Stimulated activated CD8-positive, alpha-beta memory T cell treated with anti-CD3 and anti-CD28 coated beads, Interleukin-7, amount 100 ng/mL, for 4 hours (primary cell): ENCODE measurements at regions not wholly inside any gene's neighbourhood (a gene's known extent, or its start where the extent isn't known, plus 50 kb on each side); places are given as distances from the start of the nearest gene placed in this dataset.
"Not testable (repeated sequence)": the region's sequence is repeated elsewhere in the genome, so short reads cannot be mapped to it uniquely, and the experiment has no call there.

Experiments used
- DNase-seq, 2 donors: peaks; one replicate each; pipeline ENCODE4 v3.0.0-alpha.2; 2020; ENCODE audit warnings: low read depth in 2 of 2

DNA sequence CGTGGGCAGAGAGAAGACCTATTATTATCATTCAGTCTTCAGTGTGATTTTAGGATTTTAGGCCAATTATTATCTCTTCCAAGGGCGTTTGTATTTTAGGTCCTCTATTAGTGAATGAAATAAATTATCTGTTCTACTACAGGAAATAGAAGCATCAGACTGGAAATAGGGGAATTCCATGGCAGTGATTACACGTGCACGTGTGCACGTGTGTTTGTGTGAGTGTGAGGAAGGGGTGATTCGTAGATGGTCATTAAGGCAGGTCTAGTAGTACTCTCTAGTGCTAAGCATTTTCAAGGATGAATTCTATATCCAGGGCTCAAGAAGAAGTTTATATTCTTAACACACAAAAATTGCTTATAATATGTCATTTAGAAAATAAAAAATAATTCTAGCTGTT, 623.2 kb downstream of the GATA3 start:
- DNase-seq = no peak

DNA sequence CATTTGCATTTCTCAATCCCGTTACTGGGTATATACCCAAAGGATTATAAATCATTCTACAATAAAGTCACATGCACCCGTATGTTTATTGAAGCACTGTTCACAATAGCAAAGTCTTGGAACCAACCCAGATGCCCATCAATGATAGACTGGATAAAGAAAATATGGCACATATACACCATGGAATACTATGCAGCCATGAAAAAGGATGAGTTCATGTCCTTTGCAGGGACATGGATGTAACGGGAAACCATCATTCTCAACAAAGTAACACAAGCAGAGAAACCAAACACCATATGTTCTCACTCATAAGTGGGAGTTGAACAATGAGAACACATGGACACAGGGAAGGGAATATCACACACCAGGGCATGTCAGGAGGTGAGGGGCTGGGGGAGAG, 630.4 kb downstream of the GATA3 start:
- DNase-seq = not testable (repeated sequence)

DNA sequence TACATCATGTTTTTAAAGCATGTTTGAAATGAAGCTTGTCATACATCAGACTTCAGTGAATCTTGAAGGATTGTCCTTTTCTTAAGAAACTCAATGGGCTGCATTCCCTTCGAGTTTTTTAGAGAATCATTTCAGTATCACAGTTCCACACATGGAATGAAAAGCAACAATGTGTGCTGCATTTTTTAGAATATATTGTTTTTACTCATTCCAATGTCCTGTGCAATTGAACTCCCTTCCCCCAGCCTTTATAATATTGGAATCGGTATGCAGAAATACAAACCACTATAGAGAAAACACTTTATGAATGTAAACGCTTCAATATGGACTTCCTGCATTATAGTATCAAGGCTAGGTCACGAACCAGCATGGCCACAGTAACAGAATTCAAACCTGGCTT, 634.4 kb downstream of the GATA3 start:
- no peak for DNase-seq

GRCh38 chr10:8691498-8692017, 637.1 kb downstream of the GATA3 start:
- no peak for DNase-seq

GRCh38 chr10:8693635-8694034, 639.1 kb downstream of the GATA3 start:
- DNase-seq = not testable (repeated sequence)

DNA sequence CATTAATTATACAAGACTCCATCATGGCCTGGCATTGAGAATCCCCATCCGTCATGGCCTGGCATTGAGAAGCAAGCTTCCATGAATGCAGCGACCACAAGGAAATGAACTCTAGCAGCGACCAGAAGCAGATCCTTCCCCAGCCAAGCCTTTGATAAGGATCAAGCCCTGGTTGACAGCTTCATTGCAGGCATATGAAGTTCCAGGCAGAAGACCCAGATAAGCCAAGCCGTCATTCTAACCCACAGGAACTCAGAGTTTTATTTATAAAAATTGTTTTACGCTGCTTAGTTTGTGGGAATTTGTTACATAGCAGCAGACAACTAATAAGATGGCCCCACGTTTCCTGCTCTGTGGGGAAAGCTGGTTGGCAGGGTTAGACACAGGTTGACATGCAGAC, 642.3 kb downstream of the GATA3 start:
- no peak for DNase-seq

DNA sequence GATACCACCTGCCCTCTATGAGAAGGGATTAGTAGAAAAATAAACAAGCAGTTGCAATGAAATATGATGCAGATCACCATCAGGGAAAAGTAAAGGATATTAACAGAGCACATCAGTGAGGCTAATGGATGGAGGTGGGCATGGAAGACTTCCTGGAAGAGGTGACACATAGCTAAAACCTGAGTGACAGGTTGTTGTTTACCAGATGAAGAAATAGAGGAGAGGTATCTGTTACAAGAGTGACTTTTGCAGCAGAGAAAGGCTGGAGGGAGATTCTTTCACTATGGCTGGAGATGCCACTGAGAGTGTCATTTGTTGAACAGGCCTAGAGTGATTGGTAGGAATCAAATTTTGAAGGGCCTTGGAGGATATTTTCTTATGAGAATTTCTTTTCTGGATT, 646.2 kb downstream of the GATA3 start:
- no peak for DNase-seq

- no peak for DNase-seq
Measured at GRCh38 chr10:8702181-8702580, 647.7 kb downstream of the GATA3 start.

DNA sequence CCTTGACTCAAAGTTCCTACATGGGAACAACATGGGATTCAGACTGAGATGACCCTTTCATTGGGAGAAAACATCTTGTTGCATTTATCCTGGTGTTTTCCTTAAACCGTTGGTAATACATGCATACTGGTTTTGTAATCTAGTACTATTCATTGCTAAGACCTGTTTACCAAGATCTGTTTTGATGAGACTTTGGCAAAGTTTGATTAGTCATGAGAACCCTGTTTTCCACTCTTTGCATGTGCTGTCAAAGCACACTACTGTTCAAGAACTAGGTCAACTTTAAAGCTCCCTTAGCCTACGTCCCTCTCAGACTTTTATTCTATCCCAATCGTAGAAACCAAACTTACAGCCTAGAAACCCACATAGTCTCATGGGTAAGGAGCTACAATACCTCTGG, 650.9 kb downstream of the GATA3 start:
- DNase-seq = no peak

- no peak for DNase-seq
Measured at GRCh38 chr10:8712656-8713055, 658.2 kb downstream of the GATA3 start.

DNA sequence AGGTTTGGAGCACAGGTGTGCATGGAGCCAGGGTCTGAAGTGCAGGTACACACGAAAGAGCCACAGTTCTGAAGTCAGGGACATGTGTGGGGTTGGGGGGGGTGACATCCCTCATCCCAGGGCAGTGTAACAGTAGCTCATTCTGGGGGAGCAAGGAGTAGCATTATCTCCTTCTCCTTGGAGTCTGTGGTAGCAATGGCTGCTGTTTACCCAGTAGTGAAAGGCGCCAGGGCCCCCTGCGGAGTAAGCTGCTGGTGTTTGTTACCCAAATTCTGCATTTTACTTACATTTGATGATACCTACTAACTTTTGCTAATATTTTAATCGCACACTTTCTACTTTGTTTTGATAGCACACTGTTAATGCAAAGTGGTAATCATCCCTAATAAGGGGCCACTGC, 665.5 kb downstream of the GATA3 start:
- no peak for DNase-seq

DNA sequence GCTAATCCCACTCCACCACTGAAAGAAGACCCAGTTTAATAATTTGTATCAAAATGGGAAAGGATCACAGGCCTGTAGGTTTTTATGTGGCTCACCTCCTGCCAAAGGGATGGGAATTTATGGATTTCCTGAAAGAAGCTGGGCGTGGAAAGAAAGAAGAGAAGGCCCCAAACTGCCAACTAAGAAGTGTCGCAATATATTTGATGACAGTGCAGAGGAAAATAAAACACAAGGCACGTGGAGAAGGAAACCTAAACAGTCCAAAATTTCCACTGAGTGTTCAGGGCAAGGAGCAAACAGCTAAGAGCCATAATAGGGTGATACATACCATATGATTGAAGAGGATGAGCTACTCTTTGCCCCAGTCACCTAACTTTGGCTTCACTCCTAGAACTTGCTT, 667.2 kb downstream of the GATA3 start:
- no peak for DNase-seq

- DNase-seq = no peak
Measured at GRCh38 chr10:8722835-8723234, 668.3 kb downstream of the GATA3 start.

GRCh38 chr10:8725343-8725742, 670.9 kb downstream of the GATA3 start:
- DNase-seq = no peak

- DNase-seq = no peak
Measured at GRCh38 chr10:8726084-8726778, 671.7 kb downstream of the GATA3 start.

DNA sequence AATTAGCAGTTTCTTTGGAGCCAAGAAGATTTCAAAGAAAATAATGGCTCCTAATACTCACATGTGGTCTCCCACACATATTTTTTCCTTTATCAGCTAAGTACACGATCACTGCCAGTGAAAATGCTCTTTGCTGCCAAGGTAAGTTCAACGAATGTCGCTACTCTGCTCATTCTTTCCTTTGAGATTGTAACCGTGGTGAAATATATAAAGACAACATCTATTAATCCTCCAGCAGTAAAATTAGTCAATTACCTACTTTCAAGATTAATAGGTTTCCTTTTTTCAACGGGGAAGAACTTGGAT, 672.2 kb downstream of the GATA3 start:
- no peak for DNase-seq

DNA sequence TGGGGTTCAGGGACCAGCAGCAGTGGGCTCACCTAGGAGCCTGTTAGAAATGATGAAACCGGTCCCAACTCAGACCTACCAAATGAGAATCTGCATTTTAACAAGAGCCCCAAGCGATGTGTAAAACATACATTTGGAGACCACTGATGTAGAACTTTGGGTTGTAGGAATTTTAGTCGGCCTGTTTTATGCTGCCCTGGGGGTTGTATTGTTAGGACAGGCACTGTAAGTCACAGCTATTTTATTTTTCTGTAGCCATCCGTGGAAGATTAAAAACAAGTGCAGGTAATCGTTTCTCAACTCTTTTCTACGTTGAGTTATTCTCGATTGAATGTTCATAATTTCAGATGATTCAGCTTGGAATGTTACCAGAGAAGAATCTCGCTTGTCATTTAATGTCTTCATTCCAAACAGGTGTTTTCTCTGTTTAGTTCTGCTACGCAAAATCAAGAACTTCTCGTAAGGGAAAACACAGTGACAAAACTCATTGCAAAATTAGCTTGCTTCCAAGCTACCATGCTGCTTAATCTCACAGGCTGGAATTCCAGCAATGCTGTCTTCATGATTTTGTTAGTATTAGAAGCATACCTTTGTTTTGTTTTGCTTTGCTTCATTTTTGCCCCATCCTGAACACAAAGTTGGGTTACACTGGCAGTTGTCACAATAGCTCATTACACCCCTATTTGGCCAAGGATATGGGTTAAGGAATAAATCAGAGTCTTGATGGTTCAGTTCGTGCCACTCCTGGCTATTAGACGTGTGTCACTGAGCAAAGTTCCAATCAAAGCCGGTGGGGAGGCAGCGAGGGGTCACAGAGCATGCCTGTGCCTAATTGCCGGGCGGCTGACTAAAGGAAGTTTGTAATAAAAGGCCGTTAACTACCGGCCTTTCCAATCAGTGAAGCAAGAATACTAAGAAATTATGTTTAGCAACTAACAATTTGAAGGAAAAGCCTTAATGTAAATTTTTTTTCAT, 676.9 kb downstream of the GATA3 start:
- DNase-seq = no peak

DNA sequence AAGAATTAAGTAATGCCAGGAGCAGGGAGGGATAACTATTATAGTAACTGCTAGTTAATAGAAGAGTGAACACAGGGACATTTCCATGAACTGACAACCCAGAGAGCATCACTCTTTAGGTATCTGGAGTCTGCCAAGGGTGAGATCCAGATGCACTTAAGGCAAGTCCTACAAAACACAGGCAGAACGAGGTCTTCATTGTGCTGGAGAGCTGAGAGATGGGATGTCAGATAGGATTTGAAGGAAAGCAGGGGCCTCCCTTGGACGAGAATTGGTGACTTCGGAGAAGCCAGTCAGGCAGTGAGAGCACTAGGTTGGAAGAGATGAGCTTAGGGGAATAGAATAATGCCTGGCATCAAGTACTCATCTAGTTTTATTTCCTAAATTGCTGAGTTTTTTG, 684.5 kb downstream of the GATA3 start:
- no peak for DNase-seq

DNA sequence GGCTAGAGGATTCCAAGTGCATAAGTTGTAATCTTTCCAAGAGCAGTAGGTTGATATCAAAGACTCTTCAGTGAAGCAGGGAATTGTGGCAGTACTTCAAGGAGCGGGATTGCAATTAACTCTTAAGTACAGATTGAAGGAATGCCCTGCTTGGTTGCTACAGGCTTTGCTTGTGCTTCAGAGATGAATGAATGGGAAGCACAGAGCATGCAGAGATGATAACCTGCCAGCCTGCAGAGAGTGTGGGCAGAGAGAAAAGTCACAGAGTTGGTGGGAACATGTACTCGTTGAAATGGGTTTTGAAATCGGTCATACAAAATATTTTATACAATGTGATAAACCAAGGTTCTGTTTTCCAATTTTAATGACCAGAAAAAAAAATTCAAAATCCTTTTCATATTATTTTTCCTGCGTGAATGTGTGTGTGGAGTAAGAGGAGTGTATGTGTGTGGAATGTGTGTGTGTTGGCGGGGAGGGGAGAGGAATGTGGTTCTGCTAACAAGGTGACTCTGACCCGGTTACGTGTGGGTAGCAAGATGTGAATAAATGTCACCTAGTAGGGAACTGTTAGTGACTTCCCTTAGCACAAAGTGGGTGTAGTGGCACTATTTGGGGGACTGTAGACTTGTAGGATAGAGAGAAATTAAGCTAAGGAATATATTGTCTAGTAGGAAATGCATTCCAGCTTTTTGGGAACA, 697.8 kb downstream of the GATA3 start:
- DNase-seq = no peak

DNA sequence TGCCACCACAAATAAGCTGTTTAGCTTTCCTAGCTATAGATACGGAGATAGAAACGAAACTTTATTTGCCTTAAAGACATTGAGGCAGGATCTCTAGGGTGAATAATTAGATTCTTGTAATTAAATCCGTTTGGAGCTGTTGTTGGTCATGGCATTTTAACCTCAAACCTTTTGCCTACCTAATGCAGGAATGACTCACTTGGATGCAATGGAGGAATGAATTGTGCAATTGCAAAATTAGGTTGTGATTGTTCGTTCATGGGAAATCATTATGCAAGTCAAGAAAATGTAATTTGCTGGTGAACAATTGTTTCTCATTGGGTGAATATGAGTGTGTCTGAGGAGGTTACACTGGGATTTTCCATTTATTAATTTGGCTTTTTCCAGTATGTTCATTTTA, 703.5 kb downstream of the GATA3 start:
- no peak for DNase-seq

DNA sequence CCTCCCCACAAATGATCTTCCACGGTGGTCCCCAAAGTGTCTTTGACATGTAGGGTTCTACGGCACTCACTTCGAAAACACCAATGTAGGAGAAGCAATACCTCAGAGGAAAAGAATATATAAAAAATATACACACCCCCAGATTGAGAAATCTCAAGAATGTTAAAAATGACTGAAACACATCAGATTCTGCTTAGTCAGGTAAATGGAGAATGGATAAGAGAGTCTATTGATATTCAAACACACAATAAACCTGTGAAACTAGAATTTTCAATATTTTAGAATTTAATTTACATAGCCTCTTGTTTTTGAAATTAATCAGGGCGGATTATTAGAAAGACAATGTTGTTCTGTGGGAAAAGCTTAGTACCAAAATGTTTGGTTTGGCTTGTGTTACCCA, 712.4 kb downstream of the GATA3 start:
- DNase-seq = no peak

DNA sequence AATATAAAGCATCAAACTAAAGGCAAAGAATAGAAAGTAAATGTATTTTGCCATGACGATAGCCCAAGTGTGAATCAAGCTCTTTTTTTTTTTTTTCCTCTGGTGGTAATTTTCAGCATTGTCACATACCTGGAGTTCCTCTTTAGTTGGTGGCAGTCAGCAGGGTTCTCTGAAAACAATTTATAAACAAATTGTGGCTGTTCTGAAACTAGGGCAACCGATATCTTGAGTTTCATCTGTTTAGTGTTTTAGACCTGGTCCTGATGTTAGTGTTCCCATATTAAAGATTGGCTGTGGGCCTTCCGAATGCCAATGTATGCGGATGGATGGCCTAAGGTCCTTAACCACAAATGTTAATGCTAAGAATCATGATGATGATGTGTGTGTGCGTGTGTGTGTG, 713.1 kb downstream of the GATA3 start:
- DNase-seq = no peak

GRCh38 chr10:8768341-8768740, 713.9 kb downstream of the GATA3 start:
- DNase-seq = no peak
